ENCODE measurements at regions not wholly inside any gene's neighbourhood (a gene's known extent, or its start where the extent isn't known, plus 50 kb on each side); places are given as distances from the start of the nearest gene placed in this dataset.

DNA sequence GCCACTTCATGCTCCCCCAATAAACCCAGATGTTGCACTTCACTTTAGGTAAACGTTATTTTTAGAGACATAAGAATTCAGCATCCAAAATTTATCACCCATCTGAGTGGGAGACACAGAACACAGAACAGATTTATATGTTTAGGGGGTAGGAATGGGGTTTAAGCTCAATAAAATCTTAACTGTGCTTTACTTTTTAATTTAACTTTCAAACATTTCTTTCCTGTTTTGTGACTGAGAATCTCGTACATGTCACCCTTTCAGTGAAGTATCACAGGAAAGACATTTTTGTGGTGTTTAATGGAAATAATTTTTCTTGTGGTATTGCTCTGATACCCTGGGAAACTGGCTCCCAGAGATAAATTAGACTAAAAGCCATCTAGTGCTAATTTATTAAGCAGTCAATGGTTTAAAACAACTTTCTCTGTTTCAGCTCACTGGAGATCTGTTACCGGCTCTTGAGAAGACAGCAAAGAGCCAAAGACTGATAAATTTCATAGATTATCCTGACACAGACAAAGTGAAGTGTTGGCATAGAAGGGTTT, 148.0 kb upstream of the BMP4 start:
- peak; percentile 6 for DNase-seq (ENCODE audit: extremely low spot score)
- Histone ChIP-seq H3K36me3 (ENCODE audit: insufficient read depth) (no peaks in the 10 kb centered on the region), H3K4me1 (ENCODE audit: insufficient read depth) (no peaks in the 10 kb centered on the region), H3K4me3 (ENCODE audit: low read depth, low read length) (no peak overlapping the region), H3K27ac (ENCODE audit: low read depth) (no peak overlapping the region)
- WGBS, result 54% methylated on average over 3 of the region's 3 CpGs

DNA sequence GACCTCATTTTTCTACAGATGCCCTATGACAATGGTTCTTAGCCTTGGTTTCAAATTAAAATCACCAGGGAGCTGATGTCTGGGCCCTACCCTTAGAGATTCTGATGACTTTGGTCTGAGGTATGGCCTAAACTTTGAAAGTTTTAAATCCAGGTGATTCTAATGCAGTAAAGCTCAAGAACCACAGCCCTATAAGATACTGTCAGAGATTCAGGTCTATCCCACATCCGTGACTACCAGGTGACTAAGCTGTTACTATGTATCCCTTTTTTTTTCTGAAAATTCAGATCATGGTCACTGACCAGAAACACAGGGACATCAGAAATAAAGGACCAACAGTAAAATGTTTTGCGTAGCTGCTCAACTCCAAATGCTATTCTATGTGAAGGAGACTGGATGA, 148.8 kb upstream of the BMP4 start:
- 96% methylated on average over 2 of the region's 2 CpGs for WGBS
- no peak for DNase-seq (ENCODE audit: extremely low spot score)
- H3K4me1 ChIP-seq (ENCODE audit: insufficient read depth), result no peaks in the 10 kb centered on the region
- H3K36me3 ChIP-seq (ENCODE audit: insufficient read depth), result no peaks in the 10 kb centered on the region
- H3K27ac ChIP-seq (ENCODE audit: low read depth), result no peak overlapping the region
- H3K4me3 ChIP-seq (ENCODE audit: low read depth, low read length), result no peak overlapping the region

DNA sequence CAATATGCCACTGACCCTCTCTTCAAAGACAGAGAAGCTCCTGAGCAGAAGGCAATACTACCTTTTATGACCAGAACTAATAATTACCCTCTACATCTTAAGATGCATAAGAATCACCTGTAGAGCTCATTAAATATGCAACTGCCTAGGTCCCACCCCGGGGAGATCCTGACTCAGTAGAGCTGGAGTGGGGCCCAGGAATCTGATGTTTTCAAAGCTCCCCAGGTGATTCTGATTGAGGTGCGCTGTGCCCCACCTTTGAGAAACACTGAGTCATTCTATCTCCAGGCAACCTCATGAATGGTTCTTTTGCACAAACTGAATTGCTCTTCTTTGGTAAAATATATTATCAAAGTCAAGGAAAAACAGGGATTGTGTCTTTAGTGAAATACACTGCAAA, 149.3 kb upstream of the BMP4 start:
- no peak overlapping the region for H3K27ac ChIP-seq (ENCODE audit: low read depth)
- H3K36me3 ChIP-seq (ENCODE audit: insufficient read depth), result no peaks in the 10 kb centered on the region
- 60% methylated on average over 2 of the region's 2 CpGs for WGBS
- no peak overlapping the region for H3K4me3 ChIP-seq (ENCODE audit: low read depth, low read length)
- DNase-seq (ENCODE audit: extremely low spot score), result no peak
- no peaks in the 10 kb centered on the region for H3K4me1 ChIP-seq (ENCODE audit: insufficient read depth)

GRCh38 chr14:54106661-54107377, 150.2 kb upstream of the BMP4 start:
- Histone ChIP-seq H3K27ac (ENCODE audit: low read depth) (no peak overlapping the region), H3K4me3 (ENCODE audit: low read depth, low read length) (no peak overlapping the region), H3K4me1 (ENCODE audit: insufficient read depth) (no peaks in the 10 kb centered on the region), H3K36me3 (ENCODE audit: insufficient read depth) (no peaks in the 10 kb centered on the region)
- WGBS, result 38% methylated on average over 6 of the region's 6 CpGs
- no peak for DNase-seq (ENCODE audit: extremely low spot score)

- H3K4me1 ChIP-seq (ENCODE audit: insufficient read depth), result no peaks in the 10 kb centered on the region
- no peaks in the 10 kb centered on the region for H3K36me3 ChIP-seq (ENCODE audit: insufficient read depth)
- WGBS, result 41% methylated on average over 3 of the region's 3 CpGs
- no peak for DNase-seq (ENCODE audit: extremely low spot score)
- H3K4me3 ChIP-seq (ENCODE audit: low read depth, low read length), result no peak overlapping the region
- no peak overlapping the region for H3K27ac ChIP-seq (ENCODE audit: low read depth)
Measured at GRCh38 chr14:54108481-54109471, 152.2 kb upstream of the BMP4 start.

DNA sequence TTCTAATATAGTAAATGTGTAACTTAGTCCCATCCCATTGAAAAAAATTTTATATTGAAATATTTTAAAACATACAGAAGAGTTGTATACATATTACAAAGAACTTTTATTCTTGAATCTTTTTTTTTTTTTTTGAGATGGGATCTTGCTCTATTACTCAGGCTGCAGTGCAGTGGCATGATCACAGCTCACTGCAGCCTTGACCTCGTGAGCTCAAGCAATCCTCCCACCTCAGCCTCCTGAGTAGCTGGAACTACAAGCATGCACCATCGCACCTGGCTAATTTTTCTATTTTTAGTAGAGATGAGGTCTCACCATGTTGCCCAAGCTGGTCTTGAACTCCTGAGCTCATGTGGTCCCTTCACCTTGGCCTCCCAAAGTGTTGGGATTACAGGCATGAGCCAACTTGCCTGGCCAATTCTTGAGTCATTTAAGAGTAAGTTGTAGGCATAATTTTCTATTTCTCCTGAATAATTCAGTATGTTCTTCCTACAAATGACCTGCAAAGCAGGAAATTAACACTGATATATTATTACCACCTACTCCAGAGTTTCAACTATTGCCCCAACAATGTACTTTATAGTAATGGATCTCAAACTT, 153.0 kb upstream of the BMP4 start:
- Histone ChIP-seq H3K27ac (ENCODE audit: low read depth) (no peak overlapping the region), H3K36me3 (ENCODE audit: insufficient read depth) (no peaks in the 10 kb centered on the region), H3K4me1 (ENCODE audit: insufficient read depth) (no peaks in the 10 kb centered on the region), H3K4me3 (ENCODE audit: low read depth, low read length) (no peak overlapping the region)
- WGBS, result 97% methylated on average over 2 of the region's 2 CpGs
- DNase-seq (ENCODE audit: extremely low spot score), result no peak

- WGBS, result 97% methylated on average over 1 of the region's 1 CpG
- DNase-seq (ENCODE audit: extremely low spot score), result no peak
- H3K27ac ChIP-seq (ENCODE audit: low read depth), result no peak overlapping the region
Measured at GRCh38 chr14:54114941-54115340, 158.3 kb upstream of the BMP4 start.

GRCh38 chr14:54116198-54116885, 159.7 kb upstream of the BMP4 start:
- no peak for DNase-seq (ENCODE audit: extremely low spot score)
- Histone ChIP-seq H3K4me1 (ENCODE audit: insufficient read depth) (no peaks in the 10 kb centered on the region), H3K36me3 (ENCODE audit: insufficient read depth) (no peaks in the 10 kb centered on the region), H3K4me3 (ENCODE audit: low read depth, low read length) (no peak overlapping the region), H3K27ac (ENCODE audit: low read depth) (no peak overlapping the region)
- WGBS, result 87% methylated on average over 2 of the region's 2 CpGs

More at GRCh38 chr14:54114941-54115340, 158.3 kb upstream of the BMP4 start:
- no peak overlapping the region for H3K4me3 ChIP-seq (ENCODE audit: low read depth, low read length)
- no peaks in the 10 kb centered on the region for H3K36me3 ChIP-seq (ENCODE audit: insufficient read depth)
- H3K4me1 ChIP-seq (ENCODE audit: insufficient read depth), result no peaks in the 10 kb centered on the region

GRCh38 chr14:54116972-54117371, 160.3 kb upstream of the BMP4 start:
- WGBS, result 79% methylated on average over 2 of the region's 2 CpGs
- no peak overlapping the region for H3K4me3 ChIP-seq (ENCODE audit: low read depth, low read length)
- no peak for DNase-seq (ENCODE audit: extremely low spot score)
- no peak overlapping the region for H3K27ac ChIP-seq (ENCODE audit: low read depth)
- no peaks in the 10 kb centered on the region for H3K4me1 ChIP-seq (ENCODE audit: insufficient read depth)
- no peaks in the 10 kb centered on the region for H3K36me3 ChIP-seq (ENCODE audit: insufficient read depth)

- no peak for DNase-seq (ENCODE audit: extremely low spot score)
- WGBS, result 44% methylated on average over 3 of the region's 3 CpGs
- no peaks in the 10 kb centered on the region for H3K36me3 ChIP-seq (ENCODE audit: insufficient read depth)
- H3K27ac ChIP-seq (ENCODE audit: low read depth), result no peak overlapping the region
- no peaks in the 10 kb centered on the region for H3K4me1 ChIP-seq (ENCODE audit: insufficient read depth)
- no peak overlapping the region for H3K4me3 ChIP-seq (ENCODE audit: low read depth, low read length)
Measured at GRCh38 chr14:54117396-54117795, 160.8 kb upstream of the BMP4 start.

DNA sequence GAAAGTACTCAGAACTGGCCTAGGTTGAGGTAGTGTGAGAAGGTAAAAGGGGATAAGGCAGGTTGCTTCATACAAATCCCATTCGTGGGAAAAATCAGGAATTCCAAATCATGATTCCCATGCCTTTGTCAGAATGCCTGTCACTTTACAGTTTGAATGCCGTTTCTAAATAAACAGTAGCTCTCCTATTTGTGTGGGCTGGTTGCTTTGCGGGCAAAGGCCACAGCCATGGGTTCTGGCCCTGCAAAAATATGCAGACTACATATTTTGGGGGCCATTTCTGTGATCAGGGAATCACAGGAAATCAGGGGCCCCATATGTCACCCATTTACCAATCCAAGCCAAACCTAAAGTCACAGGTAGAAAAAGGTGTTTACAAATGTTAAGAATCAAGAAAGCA, 161.3 kb upstream of the BMP4 start:
- DNase-seq (ENCODE audit: extremely low spot score), result no peak
- WGBS, result 91% methylated on average over 3 of the region's 3 CpGs
- H3K4me3 ChIP-seq (ENCODE audit: low read depth, low read length), result no peak overlapping the region
- H3K27ac ChIP-seq (ENCODE audit: low read depth), result no peak overlapping the region
- no peaks in the 10 kb centered on the region for H3K4me1 ChIP-seq (ENCODE audit: insufficient read depth)
- no peaks in the 10 kb centered on the region for H3K36me3 ChIP-seq (ENCODE audit: insufficient read depth)

GRCh38 chr14:54120260-54120659, 163.6 kb upstream of the BMP4 start:
- Histone ChIP-seq H3K4me3 (ENCODE audit: low read depth, low read length) (no peak overlapping the region), H3K4me1 (ENCODE audit: insufficient read depth) (no peaks in the 10 kb centered on the region), H3K36me3 (ENCODE audit: insufficient read depth) (no peaks in the 10 kb centered on the region), H3K27ac (ENCODE audit: low read depth) (no peak overlapping the region)
- no peak for DNase-seq (ENCODE audit: extremely low spot score)
- WGBS, result 91% methylated on average over 1 of the region's 1 CpG

DNA sequence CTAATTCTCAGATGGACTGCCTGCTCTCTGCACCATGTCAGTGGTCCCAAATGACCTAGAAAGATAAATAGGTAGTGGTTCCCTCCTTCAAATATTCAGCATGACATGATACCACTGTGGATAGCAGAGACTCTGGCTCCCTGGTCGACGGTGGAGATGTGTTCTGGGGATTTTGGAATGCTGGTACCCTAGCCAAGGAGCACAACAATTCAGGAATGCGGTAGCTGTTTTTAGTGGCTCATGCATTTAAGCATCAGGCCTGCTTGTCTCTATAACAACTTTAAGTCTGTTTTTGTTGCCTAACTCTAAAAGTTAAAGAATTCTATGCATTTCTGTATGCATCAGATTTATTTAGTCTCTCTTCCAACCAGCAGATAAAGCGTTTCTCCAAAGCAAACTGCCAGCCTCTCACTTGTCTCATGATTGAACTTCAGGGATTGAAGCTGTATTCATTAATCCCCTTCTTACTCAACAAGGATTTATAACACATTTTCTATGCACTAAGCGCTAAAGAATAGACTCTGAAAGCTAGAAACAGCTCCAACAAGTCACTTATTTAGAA, 164.9 kb upstream of the BMP4 start:
- H3K4me3 ChIP-seq (ENCODE audit: low read depth, low read length), result no peak overlapping the region
- 57% methylated on average over 5 of the region's 5 CpGs for WGBS
- DNase-seq (ENCODE audit: extremely low spot score), result no peak

More for the DNA sequence above, 164.9 kb upstream of the BMP4 start:
- Histone ChIP-seq H3K27ac (ENCODE audit: low read depth) (no peak overlapping the region), H3K4me1 (ENCODE audit: insufficient read depth) (no peaks in the 10 kb centered on the region), H3K36me3 (ENCODE audit: insufficient read depth) (no peaks in the 10 kb centered on the region)
